ENCODE measurements at regions not wholly inside any gene's neighbourhood (a gene's known extent, or its start where the extent isn't known, plus 50 kb on each side); places are given as distances from the start of the nearest gene placed in this dataset.

- no peaks in the 10 kb centered on the region for H3K36me3 ChIP-seq
- no peak for DNase-seq
- peaks cover 39% of the 10 kb centered on the region for H3K9me3 ChIP-seq (replicated peaks)
- H3K27ac ChIP-seq (replicated peaks): no peak overlapping the region
- no peaks in the 10 kb centered on the region for H3K27me3 ChIP-seq (ENCODE audit: low read depth)
- intact Hi-C loops (cut with micrococcal nuclease): no loop called here
- H3K4me3 ChIP-seq: no peak overlapping the region
- no peak for TF ChIP-seq CTCF (IDR thresholded peaks at IDR 0.05; ENCODE audit: borderline replicate concordance)
- no peaks in the 10 kb centered on the region for H3K4me1 ChIP-seq
Measured at GRCh38 chr4:160159457-160159856, 1056.6 kb downstream of the RAPGEF2 start.

GRCh38 chr4:160161026-160161425 is 1058.1 kb downstream of the RAPGEF2 start:
- intact Hi-C loops (cut with micrococcal nuclease): no loop called here

GRCh38 chr4:160175064-160175643 is 1072.3 kb downstream of the RAPGEF2 start:
- H3K36me3 ChIP-seq: no peaks in the 10 kb centered on the region
- H3K27ac ChIP-seq (replicated peaks): no peak overlapping the region
- intact Hi-C loops (cut with micrococcal nuclease): no loop called here
- no peaks in the 10 kb centered on the region for H3K4me1 ChIP-seq
- no peak for TF ChIP-seq CTCF (IDR thresholded peaks at IDR 0.05; ENCODE audit: borderline replicate concordance)
- no peak overlapping the region for H3K4me3 ChIP-seq
- H3K9me3 ChIP-seq (replicated peaks): peaks cover 13% of the 10 kb centered on the region
- H3K27me3 ChIP-seq (ENCODE audit: low read depth): no peaks in the 10 kb centered on the region
- no peak for DNase-seq

More at GRCh38 chr4:160161026-160161425, 1058.1 kb downstream of the RAPGEF2 start:
- no peak for DNase-seq
- Histone ChIP-seq H3K4me1 (no peaks in the 10 kb centered on the region), H3K27me3 (ENCODE audit: low read depth) (no peaks in the 10 kb centered on the region), H3K4me3 (no peak overlapping the region), H3K9me3 (replicated peaks) (peaks cover 39% of the 10 kb centered on the region), H3K27ac (replicated peaks) (no peak overlapping the region), H3K36me3 (no peaks in the 10 kb centered on the region)
- no peak for TF ChIP-seq CTCF (IDR thresholded peaks at IDR 0.05; ENCODE audit: borderline replicate concordance)

GRCh38 chr4:160180211-160180610 is 1077.3 kb downstream of the RAPGEF2 start:
- DNase-seq: no peak
- no peak overlapping the region for H3K4me3 ChIP-seq
- no peaks in the 10 kb centered on the region for H3K27me3 ChIP-seq (ENCODE audit: low read depth)
- no peak overlapping the region for H3K27ac ChIP-seq (replicated peaks)
- H3K9me3 ChIP-seq (replicated peaks): no peaks in the 10 kb centered on the region
- H3K36me3 ChIP-seq: no peaks in the 10 kb centered on the region
- no peak for TF ChIP-seq CTCF (IDR thresholded peaks at IDR 0.05; ENCODE audit: borderline replicate concordance)
- intact Hi-C loops (cut with micrococcal nuclease): no loop called here
- no peaks in the 10 kb centered on the region for H3K4me1 ChIP-seq

- no peak for TF ChIP-seq CTCF (IDR thresholded peaks at IDR 0.05; ENCODE audit: borderline replicate concordance)
- Histone ChIP-seq H3K36me3 (no peaks in the 10 kb centered on the region), H3K4me3 (no peak overlapping the region), H3K27ac (replicated peaks) (no peak overlapping the region), H3K27me3 (ENCODE audit: low read depth) (no peaks in the 10 kb centered on the region), H3K9me3 (replicated peaks) (no peaks in the 10 kb centered on the region), H3K4me1 (no peaks in the 10 kb centered on the region)
- DNase-seq: no peak
- intact Hi-C loops (cut with micrococcal nuclease): no loop called here
Measured at GRCh38 chr4:160182727-160183126, 1079.8 kb downstream of the RAPGEF2 start.
